GM23338 (cell line): ENCODE measurements at regions not wholly inside any gene's neighbourhood (a gene's known extent, or its start where the extent isn't known, plus 50 kb on each side); places are given as distances from the start of the nearest gene placed in this dataset.

Source experiments
- ATAC-seq: fragments of 200-7000 bp; cut with Tn5 transposase; 3 replicates; pipeline ENCODE4 v1.9.1; 2020
- DNase-seq: peaks from one replicate; pipeline ENCODE4 v3.0.0-alpha.2; 2015; ENCODE audit warnings: low spot score
- H2AFZ ChIP-seq: fragments of 200-600 bp; sonication (generic); 2 replicates; pipeline ENCODE4 v1.8.0; 2016; ENCODE audit warnings: antibody characterized with exemption, mild to moderate bottlenecking, moderate library complexity
- H3F3A ChIP-seq: fragments of 200-600 bp; sonication (generic); replicated peaks from 2 replicates; pipeline ENCODE4 v1.8.0; 2017; ENCODE audit warnings: antibody characterized with exemption, mixed run types, low read depth
- H3K27ac ChIP-seq: fragments of 200-600 bp; sonication (generic); 2 replicates; pipeline ENCODE4 v1.6.1; 2016; ENCODE audit warnings: low read depth
- H3K27me3 ChIP-seq: fragments of 200-600 bp; sonication (generic); 2 replicates; pipeline ENCODE4 v1.8.0; 2016; ENCODE audit warnings: mild to moderate bottlenecking, mixed run types, moderate library complexity; ENCODE audit not compliant: insufficient read depth
- H3K36me3 ChIP-seq: fragments of 200-600 bp; sonication (generic); 2 replicates; pipeline ENCODE4 v1.8.0; 2016; ENCODE audit warnings: mild to moderate bottlenecking; ENCODE audit not compliant: insufficient read depth
- H3K4me1 ChIP-seq: fragments of 200-600 bp; sonication (generic); 2 replicates; pipeline ENCODE4 v1.8.0; 2016; ENCODE audit warnings: mild to moderate bottlenecking, moderate library complexity; ENCODE audit not compliant: insufficient read depth
- H3K4me2 ChIP-seq: fragments of 200-600 bp; sonication (generic); 2 replicates; pipeline ENCODE4 v1.7.1; 2017; ENCODE audit warnings: mixed run types
- H3K4me3 ChIP-seq: fragments of 200-600 bp; sonication (generic); 2 replicates; pipeline ENCODE4 v1.6.1; 2016; ENCODE audit warnings: mixed run types
- H3K79me2 ChIP-seq: fragments of 200-600 bp; sonication (generic); replicated peaks from 2 replicates; pipeline ENCODE4 v1.8.0; 2017; ENCODE audit warnings: mild to moderate bottlenecking; ENCODE audit not compliant: insufficient read depth
- H3K9me2 ChIP-seq: fragments of 200-600 bp; sonication (generic); 2 replicates; pipeline ENCODE4 v1.8.0; 2017; ENCODE audit not compliant: insufficient read depth
- H4K20me1 ChIP-seq: fragments of 200-600 bp; sonication (generic); replicated peaks from 2 replicates; pipeline ENCODE4 v1.8.0; 2017; ENCODE audit warnings: mild to moderate bottlenecking; ENCODE audit not compliant: insufficient read depth
- H3K27ac Mint-ChIP-seq: 2 replicates; pipeline ENCODE4 v1.8.0; 2020; ENCODE audit warnings: inconsistent platforms, mild to moderate bottlenecking, moderate library complexity, mixed read lengths
- H3K27me3 Mint-ChIP-seq: 3 replicates; pipeline ENCODE4 v1.8.0; 2022; ENCODE audit warnings: low read depth, mild to moderate bottlenecking, moderate library complexity, mixed read lengths, inconsistent platforms; ENCODE audit not compliant: insufficient read depth, poor library complexity
- H3K36me3 Mint-ChIP-seq: 3 replicates; pipeline ENCODE4 v1.8.0; 2021; ENCODE audit warnings: low read depth, mild to moderate bottlenecking, inconsistent platforms, moderate library complexity, mixed read lengths
- H3K4me1 Mint-ChIP-seq: 3 replicates; pipeline ENCODE4 v1.8.0; 2020; ENCODE audit warnings: mild to moderate bottlenecking, inconsistent platforms, mixed read lengths
- H3K4me3 Mint-ChIP-seq: 3 replicates; pipeline ENCODE4 v1.8.0; 2021; ENCODE audit warnings: moderate library complexity, mild to moderate bottlenecking, inconsistent platforms, mixed read lengths
- H3K9me3 Mint-ChIP-seq: 3 replicates; pipeline ENCODE4 v1.8.0; 2020; ENCODE audit warnings: moderate library complexity, mild to moderate bottlenecking, inconsistent platforms, mixed read lengths
- EZH2phosphoT487 ChIP-seq: fragments of 200-600 bp; sonication (generic); IDR thresholded peaks from one replicate; pipeline ENCODE4 v1.8.1; 2018; ENCODE audit warnings: antibody characterized with exemption; ENCODE audit not compliant: unreplicated experiment
- JUNB ChIP-seq: IDR thresholded peaks from one replicate; pipeline ENCODE4 v1.6.1; 2016; ENCODE audit warnings: antibody characterized with exemption; ENCODE audit not compliant: unreplicated experiment
- POLR2AphosphoS5 ChIP-seq: IDR thresholded peaks from 2 replicates; pipeline ENCODE4 v1.6.1; 2016; ENCODE audit warnings: antibody characterized with exemption, low read depth
- ZNF331 ChIP-seq: fragments of 250-450 bp; sonication (Bioruptor Pico); IDR thresholded peaks from 2 replicates; pipeline ENCODE4 v1.5.0; 2020; ENCODE audit warnings: low read depth, mild to moderate bottlenecking, moderate library complexity
- TF ChIP-seq, protein P1 (sequence below): IDR thresholded peaks from 2 replicates; pipeline ENCODE4 v1.6.1; 2016; ENCODE audit warnings: antibody characterized with exemption
- TF ChIP-seq, protein P2 (sequence below), 2 experiments: fragments of 200-600 bp in 1 of 2; sonication (generic) in 1 of 2; conservative IDR thresholded peaks; 2 replicates each; pipeline versions ENCODE4 v1.5.1 to v1.6.1; 2016 to 2017; ENCODE audit warnings: antibody characterized with exemption in 2 of 2, low read depth in 2 of 2, mild to moderate bottlenecking in 2 of 2, moderate library complexity in 1 of 2

DNA sequence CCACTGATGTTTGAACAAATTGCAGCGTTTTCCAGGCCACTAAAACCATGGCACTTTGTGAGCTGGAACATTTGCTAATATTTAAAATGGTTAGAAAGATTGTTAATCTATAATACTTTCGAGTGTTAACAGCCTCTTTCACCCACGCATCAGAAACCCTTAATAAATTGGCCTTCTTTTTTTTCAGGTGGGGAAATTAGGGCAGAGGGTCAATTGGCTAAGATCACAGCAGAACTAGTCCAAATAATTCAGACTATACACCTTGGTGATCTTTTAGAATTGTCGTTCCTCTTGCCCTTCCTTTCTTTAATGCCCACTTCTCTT, 105.8 kb downstream of the PTCSC3 start (continued):
- TF ChIP-seq, protein P1, sequence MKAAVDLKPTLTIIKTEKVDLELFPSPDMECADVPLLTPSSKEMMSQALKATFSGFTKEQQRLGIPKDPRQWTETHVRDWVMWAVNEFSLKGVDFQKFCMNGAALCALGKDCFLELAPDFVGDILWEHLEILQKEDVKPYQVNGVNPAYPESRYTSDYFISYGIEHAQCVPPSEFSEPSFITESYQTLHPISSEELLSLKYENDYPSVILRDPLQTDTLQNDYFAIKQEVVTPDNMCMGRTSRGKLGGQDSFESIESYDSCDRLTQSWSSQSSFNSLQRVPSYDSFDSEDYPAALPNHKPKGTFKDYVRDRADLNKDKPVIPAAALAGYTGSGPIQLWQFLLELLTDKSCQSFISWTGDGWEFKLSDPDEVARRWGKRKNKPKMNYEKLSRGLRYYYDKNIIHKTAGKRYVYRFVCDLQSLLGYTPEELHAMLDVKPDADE: no peak

DNA sequence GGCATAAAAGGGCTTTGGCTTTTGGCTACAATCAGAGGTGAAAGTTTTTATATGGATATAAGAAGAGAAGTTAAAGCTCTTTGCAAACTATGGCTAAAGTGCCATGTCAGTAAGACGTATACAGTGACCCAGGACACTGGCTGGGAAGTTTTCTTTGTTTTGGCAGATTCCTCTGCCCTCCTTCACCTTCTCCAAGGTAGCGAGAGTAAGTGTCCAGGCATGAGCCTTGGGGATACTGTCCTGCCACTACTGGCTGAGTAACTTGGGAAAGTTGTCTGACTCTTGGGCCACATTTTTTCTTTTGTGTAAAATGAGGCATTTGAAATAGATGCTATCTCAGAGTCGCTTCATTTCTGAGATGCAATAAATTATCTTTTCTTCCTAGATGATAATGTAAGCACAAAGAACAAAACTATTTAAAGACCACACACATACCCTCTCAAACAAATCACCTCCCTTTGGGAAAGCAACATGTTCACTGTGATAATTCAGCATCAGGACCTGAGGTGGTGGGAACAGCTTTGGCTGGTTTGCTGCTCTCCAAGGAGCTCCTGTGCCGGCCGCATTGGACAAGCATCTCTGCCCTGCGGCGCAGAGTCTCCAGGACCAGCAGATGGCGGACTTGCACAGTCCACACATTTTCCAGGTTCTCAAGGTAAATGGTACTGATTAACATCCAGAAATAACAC, 106.3 kb downstream of the PTCSC3 start:
- H3K4me3 ChIP-seq: no peak overlapping the region
- H3K4me1 Mint-ChIP-seq: peaks cover 4% of the 10 kb centered on the region; the same call in 2 of the 3 replicates
- H3K9me2 ChIP-seq: no peaks in the 10 kb centered on the region
- TF ChIP-seq, protein P2, sequence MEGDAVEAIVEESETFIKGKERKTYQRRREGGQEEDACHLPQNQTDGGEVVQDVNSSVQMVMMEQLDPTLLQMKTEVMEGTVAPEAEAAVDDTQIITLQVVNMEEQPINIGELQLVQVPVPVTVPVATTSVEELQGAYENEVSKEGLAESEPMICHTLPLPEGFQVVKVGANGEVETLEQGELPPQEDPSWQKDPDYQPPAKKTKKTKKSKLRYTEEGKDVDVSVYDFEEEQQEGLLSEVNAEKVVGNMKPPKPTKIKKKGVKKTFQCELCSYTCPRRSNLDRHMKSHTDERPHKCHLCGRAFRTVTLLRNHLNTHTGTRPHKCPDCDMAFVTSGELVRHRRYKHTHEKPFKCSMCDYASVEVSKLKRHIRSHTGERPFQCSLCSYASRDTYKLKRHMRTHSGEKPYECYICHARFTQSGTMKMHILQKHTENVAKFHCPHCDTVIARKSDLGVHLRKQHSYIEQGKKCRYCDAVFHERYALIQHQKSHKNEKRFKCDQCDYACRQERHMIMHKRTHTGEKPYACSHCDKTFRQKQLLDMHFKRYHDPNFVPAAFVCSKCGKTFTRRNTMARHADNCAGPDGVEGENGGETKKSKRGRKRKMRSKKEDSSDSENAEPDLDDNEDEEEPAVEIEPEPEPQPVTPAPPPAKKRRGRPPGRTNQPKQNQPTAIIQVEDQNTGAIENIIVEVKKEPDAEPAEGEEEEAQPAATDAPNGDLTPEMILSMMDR (conservative IDR thresholded peaks at IDR 0.05; ENCODE audit: low read depth in 2 of 2): peak; percentile 88 to 90
- TF ChIP-seq POLR2AphosphoS5: no peak
- no peaks in the 10 kb centered on the region for H3F3A ChIP-seq
- DNase-seq (peak; percentile 86), ATAC-seq (peak; percentile 91)
- H3K27ac ChIP-seq: no peak overlapping the region
- no peak overlapping the region for H3K27ac Mint-ChIP-seq
- no peaks in the 10 kb centered on the region for H3K9me3 Mint-ChIP-seq
- no peaks in the 10 kb centered on the region for H3K36me3 ChIP-seq
- H3K79me2 ChIP-seq: no peaks in the 10 kb centered on the region
- H2AFZ ChIP-seq: no peak overlapping the region
- no peaks in the 10 kb centered on the region for H3K4me1 ChIP-seq
- no peak overlapping the region for H3K4me2 ChIP-seq
- no peak overlapping the region for H3K4me3 Mint-ChIP-seq
- no peaks in the 10 kb centered on the region for H4K20me1 ChIP-seq
- no peaks in the 10 kb centered on the region for H3K27me3 Mint-ChIP-seq
- H3K36me3 Mint-ChIP-seq: no peaks in the 10 kb centered on the region
- H3K27me3 ChIP-seq: no peaks in the 10 kb centered on the region

DNA sequence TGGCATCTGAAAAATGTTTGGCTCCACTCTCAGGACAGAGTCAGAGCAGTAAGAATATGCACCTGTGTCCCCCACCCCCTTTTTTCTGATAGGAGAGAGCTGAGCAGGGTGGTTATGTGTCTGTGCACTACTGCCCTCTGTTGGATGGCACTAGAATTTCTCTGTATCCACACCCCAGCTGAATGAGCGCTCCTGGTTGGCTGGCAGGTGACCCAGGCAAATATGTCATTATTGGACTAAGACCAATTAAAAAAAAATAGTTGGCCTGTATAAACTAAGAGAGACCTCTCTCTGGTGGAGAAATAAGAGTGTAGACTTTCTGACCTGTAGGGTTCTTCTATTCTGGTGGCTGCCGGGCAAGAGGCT, 107.0 kb downstream of the PTCSC3 start:
- peaks cover 4% of the 10 kb centered on the region; the same call in 2 of the 3 replicates for H3K4me1 Mint-ChIP-seq
- Histone ChIP-seq H3K27ac (no peak overlapping the region), H3K4me3 (no peak overlapping the region), H3K9me2 (no peaks in the 10 kb centered on the region), H2AFZ (no peak overlapping the region), H3K4me1 (no peaks in the 10 kb centered on the region), H3K4me2 (no peak overlapping the region), H3F3A (no peaks in the 10 kb centered on the region), H3K79me2 (no peaks in the 10 kb centered on the region), H3K36me3 (no peaks in the 10 kb centered on the region), H4K20me1 (no peaks in the 10 kb centered on the region), H3K27me3 (no peaks in the 10 kb centered on the region)
- no peaks in the 10 kb centered on the region for H3K36me3 Mint-ChIP-seq
- H3K27me3 Mint-ChIP-seq: no peaks in the 10 kb centered on the region
- no peak overlapping the region for H3K4me3 Mint-ChIP-seq
- no peak for TF ChIP-seq EZH2phosphoT487
- TF ChIP-seq, protein P2 (conservative IDR thresholded peaks at IDR 0.05; ENCODE audit: low read depth in 2 of 2): peak; percentile 77 to 80
- no peak for TF ChIP-seq ZNF331 (CRISPR knock-in tag)
- TF ChIP-seq JUNB: no peak
- ATAC-seq (peak; percentile 95), DNase-seq (peak; percentile 81)
- no peak overlapping the region for H3K27ac Mint-ChIP-seq
- no peaks in the 10 kb centered on the region for H3K9me3 Mint-ChIP-seq
